NCI-H128 (cell line): ENCODE measurements at regions not wholly inside any gene's neighbourhood (a gene's known extent, or its start where the extent isn't known, plus 50 kb on each side); places are given as distances from the start of the nearest gene placed in this dataset.
"Not testable (repeated sequence)": the region's sequence is repeated elsewhere in the genome, so short reads cannot be mapped to it uniquely, and the experiment has no call there.

Source experiments
- DNase-seq: peaks from one replicate; lab custom pipeline; 2025; ENCODE audit not compliant: unreplicated experiment; lab: John Stamatoyannopoulos, UW

DNA sequence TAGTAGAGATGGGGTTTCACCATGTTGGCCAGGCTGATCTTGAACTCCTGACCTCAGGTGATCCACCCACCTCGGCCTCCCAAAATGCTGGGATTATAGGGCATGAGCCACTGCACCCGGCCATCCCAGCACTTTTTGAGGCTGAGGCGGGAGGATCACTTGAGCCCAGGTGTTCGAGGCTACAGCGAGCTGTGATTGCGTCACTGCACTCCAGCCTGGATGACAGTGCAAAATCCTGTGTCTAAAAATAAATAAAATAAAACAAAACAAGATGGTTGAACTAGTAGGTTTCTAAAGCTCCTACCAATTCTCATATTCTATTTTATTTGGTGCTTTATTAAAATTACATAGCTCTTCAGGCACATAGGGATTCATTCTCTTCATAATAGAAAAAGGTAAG is 890.3 kb upstream of the AUTS2 start:
- DNase-seq, result no peak

DNA sequence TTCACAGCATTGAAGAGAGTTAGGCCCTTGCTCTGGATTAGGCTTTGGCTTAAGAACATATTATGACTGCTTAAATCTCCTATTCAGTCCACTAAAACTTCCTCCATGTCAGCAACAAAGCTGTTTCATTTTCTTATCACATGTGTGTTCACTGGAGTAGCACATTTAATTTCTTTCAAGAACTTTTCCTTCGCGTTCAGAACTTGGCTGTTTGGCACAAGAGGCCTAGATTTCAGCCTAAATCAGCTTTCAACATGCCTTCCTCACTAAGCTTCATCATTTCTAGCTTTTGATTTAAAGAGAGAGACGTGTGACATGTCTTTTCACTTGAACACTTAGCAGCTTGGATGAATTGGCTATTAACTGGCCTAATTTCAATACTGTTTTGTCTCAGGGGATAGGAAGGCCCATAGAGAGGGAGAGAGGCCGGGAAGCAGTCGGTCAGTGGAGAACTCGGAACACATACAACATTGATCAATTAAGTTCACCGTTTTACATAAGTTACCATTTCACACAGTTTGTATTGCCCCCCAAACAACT is 885.2 kb upstream of the AUTS2 start:
- no peak for DNase-seq

DNA sequence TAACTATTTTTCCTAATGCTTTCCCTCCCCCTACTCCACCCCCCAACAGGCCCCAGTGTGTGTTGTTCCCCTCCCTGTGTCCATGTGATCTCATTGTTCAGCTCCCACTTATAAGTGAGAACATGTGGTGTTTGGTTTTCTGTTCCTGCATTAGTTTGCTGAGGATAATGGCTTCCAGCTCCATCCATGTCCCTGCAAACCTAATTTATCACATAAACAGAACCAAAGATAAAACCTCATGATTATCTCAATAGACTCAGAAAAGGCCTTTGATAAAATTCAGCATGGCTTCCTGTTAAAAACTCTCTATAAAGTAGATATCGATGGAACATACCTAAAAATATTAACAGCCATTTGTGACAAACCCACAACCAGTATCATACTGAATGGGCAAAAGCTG is 884.1 kb upstream of the AUTS2 start:
- not testable (repeated sequence) for DNase-seq

DNA sequence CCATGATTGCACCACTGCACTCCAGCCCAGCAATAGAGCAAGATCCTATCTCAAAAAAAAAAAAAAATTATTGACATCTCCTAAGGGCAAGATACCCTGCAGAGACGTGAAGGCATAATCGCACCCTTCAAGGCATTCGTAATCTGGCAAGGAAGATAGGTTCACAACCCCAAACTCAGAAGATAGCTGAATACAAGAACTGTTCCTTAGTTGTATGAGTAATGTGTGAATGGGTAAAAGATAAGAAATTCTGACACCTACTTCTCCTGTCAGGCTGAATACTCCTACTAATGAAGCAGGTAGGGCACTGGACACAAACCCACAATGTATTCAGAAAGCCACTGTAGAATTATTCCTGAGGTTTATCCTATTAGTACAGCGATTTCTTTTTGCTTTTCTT is 882.4 kb upstream of the AUTS2 start:
- no peak for DNase-seq

DNA sequence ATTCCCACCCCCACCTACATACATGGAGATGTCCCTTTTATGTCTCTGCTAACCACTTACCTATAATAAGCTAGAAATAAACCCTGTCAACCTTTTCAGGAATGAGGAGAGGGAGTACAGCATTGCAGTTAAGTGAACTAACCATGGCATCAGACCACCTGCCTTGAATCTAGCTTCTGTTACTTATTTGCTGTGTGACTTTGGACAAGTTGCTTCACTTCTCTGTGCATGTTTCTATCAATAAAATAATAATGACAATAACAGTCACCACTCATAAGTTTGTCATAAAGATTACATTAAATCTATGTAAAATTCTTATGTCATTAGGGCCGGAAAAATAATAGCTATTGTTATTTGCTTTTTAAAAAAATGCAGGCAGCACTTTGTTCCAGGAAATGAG is 881.1 kb upstream of the AUTS2 start:
- no peak for DNase-seq

DNA sequence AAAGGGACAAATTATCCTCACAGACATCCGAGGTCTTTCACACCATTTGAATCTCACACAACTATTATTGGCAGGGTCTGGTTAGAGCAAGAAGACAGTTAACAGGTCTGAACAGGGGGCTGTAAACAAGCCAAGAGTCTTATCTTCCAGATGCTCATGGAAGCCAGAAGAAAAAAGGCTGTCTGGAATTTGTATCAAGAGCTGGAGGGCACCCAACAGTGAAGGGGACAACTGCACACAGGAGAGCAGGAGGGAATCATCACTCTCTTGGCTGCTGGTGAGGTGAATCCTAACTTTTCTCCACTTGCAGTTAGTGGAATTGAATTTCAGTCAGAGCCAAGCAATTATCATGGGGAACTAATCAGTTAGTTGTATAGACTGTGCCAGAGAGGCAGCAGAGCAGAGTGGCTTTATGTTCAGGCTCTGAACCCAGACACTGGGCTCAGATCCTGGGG is 880.2 kb upstream of the AUTS2 start:
- no peak for DNase-seq

DNA sequence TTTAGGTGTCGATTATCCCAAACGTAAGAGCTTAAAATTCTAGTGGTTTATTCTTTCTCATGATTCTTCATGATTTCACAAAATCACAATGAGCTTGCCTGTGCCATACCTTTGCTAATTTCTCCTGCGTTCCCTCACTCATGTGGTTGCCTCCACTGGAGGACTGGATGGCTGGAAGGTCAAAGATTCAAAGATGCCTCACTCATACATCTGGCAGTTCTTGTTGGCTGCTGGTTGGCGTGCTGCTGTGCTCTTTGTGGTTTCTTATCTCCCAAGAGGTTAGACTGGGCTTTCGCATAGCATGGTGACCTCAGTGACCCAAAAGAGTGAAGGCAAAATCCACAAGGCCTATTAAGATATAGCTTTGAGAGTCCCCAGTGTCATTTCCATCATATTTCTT is 877.6 kb upstream of the AUTS2 start:
- DNase-seq, result no peak

DNA sequence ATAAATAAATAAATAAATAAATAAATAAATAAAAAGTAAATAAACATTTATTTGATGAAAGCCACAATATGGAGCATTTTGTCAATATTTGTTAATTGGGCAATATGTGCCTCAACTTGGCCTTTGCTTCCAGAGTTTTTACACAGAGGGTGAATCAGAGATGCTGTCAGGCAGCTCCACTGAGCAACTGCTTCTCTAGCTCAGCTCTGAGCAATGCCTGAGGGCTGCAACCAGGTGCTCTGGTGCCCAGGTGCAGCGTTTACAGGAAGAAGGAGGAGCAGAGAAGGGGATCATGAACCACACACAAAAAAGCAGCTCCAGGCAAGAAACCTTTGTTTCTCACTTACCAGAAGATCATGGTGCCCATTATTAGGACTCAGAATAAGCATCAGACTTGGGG is 876.2 kb upstream of the AUTS2 start:
- DNase-seq, result no peak

DNA sequence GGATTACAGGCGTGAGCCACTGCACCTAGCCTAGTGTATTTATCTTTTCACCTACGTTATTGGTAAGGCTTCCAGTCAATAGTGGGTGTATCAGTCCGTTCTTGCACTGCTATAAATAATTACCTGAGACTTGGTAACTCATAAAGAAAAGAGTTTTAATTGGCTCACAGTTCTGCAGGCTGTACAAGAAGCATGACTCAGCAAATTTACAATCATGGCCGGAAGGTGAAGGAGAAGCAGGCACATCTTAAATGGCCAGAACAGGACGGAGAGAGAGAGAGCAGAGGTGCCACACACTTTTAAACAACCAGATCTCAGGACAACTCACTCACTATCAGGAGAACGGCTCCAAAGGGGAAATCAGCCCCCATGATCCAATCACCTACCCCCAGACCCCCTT is 873.3 kb upstream of the AUTS2 start:
- no peak for DNase-seq

DNA sequence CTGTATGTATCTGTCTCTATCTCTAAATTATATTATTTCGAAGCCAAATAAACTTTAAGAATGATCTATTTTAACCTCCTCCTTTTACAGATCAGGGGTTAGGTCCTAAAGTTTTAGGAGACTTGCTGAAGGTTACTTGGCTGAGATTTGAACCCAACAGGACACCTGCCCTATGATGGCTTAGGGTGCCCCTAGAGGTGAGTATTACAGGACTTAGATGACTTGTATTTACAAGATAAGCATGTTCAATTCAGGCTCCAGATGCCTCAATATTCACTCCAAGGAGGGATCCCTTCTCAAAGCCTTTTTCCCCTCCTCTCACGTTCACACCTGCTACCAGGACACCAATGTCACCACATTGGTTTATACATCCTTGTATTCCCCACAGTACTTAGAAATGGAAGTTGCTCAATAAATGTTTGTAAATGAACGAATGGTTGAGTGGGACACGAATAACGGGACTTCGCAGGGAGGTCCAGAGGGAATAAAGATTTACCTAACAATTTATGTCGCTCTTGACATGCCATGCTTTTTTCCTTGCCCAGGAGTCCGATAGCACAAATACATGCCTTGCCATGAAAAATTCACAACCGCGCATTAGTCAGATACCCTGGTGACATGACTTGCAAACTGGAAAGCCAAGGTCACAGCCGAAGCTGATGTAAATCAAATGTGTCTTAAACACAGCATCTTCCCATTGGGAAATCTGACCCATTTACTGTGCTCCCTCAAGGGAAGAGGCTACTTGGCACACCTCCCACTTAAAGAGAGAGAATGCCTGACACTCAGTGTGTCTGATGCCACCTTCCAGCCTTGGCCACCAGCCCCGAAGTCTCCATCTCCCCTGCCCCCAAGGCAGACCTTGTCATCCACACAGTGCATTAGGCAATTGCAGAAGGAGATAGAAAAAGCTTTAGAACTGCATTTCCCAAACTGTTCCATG is 872.2 kb upstream of the AUTS2 start:
- no peak for DNase-seq

DNA sequence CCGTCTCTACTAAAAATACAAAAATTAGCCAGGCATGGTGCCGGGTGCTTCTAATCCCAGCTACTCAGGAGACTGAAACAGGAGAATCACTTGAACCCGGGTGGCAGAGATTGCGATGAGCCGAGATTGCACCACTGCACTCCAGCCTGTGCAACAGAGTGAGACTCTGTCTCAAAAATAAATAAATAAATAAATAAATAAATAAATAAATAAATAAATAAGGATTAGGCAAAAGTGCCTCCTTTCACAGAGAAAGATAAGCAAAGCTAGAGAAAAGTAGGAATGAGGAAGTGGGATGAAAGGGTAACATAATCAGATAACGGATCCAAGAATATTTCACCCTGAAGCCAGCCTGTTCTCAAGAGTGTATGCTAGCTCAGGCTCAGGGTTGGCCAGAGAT is 869.6 kb upstream of the AUTS2 start:
- DNase-seq, result not testable (repeated sequence)

DNA sequence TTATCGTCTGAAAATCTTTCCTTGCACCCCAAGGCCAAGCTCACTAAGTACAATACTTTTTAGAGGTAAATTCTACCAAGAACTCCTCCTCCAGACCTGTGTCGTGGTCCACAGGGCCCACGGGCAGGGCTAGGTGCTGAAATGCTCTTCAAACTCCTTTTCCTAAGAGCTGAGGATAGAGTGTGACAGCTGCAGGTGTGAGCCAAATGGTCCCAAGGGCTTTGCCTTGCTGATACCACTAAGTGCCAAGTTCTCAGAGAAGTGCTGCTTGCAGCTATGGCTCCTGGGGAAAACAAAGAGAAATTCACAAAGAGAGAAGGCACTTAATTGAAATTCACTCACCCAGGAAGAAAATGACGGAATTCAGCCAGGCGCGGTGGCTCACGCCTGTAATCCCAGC is 868.9 kb upstream of the AUTS2 start:
- peak; percentile 69 for DNase-seq

DNA sequence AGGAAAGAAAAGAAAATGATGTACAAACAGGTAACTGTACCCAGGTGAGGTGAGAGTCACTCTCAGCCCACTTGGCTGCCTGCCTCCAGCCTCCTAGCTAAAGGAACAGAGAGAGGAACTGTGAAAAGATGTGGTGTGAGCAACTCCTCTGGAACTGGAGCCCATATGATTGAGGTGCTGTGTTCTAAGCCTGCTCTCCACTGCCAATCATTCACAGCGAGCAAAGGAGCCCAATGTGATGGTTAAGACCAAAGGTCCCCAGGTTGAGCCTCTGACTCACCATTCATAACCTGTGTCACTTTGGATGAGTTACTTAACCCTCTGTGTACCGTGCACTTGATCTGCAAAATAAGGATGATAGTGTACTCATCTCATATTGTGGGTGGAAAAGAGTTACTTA is 868.1 kb upstream of the AUTS2 start:
- DNase-seq, result no peak

DNA sequence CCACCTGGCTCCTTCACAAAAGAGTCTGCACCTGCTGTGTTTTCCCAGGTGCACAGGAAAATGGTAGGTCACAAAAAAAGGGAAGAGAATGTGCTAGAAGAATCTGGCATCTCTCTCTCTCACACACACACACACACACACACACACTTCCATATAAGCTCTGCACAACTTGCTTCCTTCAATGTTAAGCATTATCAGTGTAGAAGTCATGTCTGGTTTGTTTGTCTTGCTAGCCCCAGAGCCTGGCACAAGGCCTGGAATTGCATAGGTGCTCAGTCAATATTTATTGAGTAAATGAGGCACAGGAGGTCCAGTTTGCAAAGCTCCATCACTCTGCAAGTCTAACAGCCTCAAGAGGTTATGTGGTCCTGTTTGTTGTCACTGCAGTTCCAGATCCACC is 867.3 kb upstream of the AUTS2 start:
- peak; percentile 8 for DNase-seq

DNA sequence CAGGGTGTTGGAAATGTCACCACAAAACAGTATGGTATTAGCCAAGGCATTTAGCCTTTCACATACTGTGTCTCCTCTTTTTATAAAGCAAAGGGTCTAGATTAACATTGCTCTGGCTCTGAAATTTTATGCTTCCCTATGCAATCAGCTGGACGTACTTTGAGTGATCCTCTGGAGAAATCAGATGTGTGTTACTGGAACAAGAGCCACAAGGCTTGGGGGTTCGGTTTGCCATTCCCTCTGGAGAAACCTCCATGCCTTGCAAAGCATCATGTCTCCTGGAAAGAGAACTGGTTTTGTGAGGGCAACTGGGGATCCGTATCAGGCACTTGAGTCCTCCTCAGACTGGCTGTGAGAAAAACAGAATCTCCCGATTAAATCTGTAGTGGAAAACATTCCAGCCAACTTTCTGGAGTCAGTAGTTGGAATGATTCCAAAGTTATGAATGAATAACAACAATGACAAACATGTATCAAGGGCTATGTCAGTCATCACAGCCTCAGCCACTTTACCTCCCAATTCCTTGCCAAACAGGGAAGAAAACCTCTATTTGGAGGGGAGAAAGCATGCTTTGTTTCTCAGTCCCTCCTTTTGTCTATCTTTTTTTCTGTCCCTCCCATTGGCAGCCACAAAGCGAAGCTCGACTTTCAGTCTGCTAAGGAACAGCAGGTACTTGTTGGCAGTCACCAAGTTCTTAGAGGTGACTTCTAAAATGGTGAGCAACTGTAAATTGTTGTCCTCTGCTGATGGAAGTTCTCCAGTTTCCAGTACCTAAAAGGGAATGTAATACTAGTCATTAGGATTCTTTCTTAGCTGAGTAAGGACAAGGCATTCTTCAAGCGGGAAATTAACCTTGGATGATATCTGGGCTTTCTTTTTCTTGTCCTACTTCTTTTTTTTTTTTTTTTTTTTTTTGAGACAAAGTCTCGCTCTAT is 864.8 kb upstream of the AUTS2 start:
- DNase-seq, result no peak

DNA sequence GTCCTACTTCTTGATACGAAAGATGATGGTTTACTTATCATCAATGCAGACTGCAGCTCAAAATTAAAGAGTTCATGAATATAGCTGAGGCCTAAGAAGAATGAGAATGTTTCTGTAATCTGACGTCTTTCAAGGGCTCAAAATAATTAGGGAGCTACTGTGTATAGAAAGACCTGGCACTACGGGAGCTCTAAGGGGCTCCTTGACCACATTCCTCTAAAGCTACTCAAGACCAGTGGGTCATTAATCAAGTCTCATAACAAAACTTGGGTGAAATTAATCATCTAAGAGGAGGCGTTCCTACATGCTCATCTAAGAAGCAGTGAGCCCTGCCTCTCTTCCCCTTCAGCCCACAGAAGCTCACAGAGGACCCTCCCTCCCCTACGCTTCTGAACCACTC is 863.8 kb upstream of the AUTS2 start:
- no peak for DNase-seq

DNA sequence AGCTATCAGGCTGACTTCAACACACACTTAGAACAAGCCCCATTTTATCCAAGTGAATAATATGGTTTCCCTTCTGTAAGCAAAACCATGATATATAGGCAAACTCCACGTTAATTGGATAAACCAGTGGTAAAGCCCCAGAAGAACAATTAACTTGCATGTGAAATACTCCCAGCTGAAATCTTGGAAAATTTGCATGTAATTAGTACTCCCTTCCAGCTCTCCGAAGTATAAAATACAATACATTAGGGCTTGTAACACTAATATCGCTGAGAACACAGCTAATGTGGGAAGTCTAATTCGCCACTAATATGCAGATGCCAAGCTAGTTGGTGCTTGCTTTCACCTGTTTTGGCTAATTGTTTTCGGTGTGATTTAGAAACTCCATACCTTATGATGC is 859.0 kb upstream of the AUTS2 start:
- DNase-seq, result no peak

DNA sequence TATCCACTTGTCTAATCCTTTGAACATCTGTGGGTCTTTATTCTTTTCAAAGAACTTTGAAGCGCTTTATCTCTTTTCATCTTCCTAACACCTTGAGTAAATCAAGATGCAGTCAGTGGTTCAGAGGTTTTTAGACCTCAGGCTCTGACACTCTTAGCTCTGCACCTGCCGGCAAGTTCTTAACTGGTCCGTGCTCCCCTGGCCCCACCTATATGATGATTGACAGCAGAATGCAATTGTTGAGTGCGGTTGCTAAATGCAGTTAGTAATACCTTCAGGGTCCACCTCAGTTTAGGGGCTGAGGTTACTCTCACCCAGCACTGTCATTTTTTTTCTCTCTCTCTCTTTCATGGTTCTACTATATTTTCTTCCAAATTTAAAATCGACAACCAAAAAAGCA is 854.2 kb upstream of the AUTS2 start:
- DNase-seq, result no peak

DNA sequence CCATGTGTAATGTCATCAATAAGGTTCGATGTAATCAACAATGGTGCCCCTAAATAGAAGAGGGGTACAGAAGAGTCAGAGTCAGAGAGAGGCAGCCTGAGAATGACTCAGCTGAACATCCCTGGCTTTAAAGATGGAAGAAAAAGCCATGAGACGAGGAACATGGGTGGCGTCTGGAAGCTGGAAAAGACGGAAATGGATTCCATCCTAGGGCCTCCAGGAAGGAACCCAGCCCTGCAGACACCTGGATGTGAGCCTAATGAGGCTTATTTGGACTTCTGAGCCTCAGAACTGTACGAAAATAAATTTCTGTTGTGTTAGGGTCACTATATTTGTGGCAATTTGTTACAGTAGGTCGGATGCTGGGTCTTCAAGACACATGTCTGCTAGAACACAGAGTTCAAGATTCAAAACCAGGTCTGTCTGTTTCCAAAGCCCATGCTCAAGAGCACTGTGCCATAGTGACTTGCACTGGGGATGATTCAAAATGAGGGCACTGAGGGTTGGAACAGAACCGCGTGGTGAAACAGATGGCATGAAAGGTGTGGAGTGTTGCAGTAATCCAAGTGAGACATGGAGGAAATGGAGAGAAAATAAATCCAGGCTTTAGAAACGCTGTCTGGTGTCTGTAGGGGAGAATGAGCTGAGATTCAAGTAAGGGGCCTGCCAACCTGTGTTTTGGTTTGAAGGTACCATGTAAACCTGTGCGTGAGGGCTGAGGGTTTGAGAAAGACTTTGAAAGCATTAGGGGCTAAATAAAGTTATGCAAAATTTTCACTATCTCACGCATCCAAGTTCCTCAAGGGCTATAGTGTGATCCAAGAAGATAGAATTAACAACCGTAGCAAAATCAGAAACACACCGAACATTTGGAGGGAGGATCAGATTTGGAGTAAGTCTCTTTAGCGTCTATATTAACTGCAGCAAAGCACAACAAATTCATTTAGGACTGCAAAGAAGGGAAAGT is 849.1 kb upstream of the AUTS2 start:
- DNase-seq, result no peak

DNA sequence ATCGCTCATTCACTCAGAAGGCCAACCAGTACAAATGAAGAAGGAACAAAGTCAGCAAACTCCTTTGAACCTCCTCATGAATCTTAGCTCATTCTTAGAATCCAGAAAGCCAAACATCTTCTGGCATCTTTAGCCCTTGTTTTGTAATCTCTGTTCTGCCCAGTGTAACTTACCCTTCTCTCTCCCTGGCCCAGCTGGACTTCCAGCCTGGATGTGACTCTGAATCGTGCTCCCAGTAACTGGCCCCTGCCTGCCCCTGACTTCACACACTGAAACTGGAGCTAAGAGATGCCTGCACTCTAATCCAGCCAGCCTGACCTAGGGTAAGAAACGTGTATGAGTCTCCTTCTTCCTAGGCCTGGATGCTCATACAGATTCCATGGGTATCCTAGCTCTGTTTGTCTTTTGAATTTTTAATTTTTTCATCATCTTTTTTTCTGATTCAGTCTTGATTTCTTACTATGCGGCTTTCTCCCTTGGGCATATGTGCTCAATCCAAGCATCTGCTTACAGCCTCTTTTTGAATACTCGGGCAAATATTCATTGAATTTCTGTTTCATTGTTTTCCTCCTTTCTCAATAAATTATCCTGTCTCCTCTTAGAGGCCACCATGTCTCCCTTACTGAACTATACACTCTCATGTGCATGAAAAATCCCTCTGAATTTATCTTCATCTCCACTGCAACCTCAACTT is 845.6 kb upstream of the AUTS2 start:
- DNase-seq, result no peak
